Prostate gland (tissue), 2 donors: ENCODE measurements at regions not wholly inside any gene's neighbourhood (a gene's known extent, or its start where the extent isn't known, plus 50 kb on each side); places are given as distances from the start of the nearest gene placed in this dataset.
"Not testable (repeated sequence)": the region's sequence is repeated elsewhere in the genome, so short reads cannot be mapped to it uniquely, and the experiment has no call there.

Source experiments
- DNase-seq: peaks from one replicate; pipeline ENCODE4 v3.0.0-alpha.2; 2019; ENCODE audit warnings: low spot score
- H3K27ac ChIP-seq, 2 donors: fragments of 200-600 bp; sonication (generic); 2 replicates each; pipeline ENCODE4 v1.5.1; 2017 to 2019
- H3K27me3 ChIP-seq: fragments of 200-600 bp; sonication (generic); replicated peaks from 2 replicates; pipeline ENCODE4 v1.5.1; 2019; ENCODE audit not compliant: insufficient read depth
- H3K36me3 ChIP-seq, 2 donors: fragments of 200-600 bp; sonication (generic); 1 replicate in 1 of 2; 2 replicates in 1 of 2; pipeline versions ENCODE4 v1.5.1 to v1.8.1; 2017 to 2019
- H3K4me1 ChIP-seq: fragments of 200-600 bp; sonication (generic); replicated peaks from 2 replicates; pipeline ENCODE4 v1.5.1; 2019
- H3K4me3 ChIP-seq, 2 donors: fragments of 200-600 bp; sonication (generic); 2 replicates each; pipeline ENCODE4 v1.5.1; 2017 to 2019
- H3K9me3 ChIP-seq: fragments of 200-600 bp; sonication (generic); 2 replicates; pipeline ENCODE4 v1.5.1; 2017
- POLR2A ChIP-seq: fragments of 450-650 bp; IDR thresholded peaks from one replicate; pipeline ENCODE4 v1.6.1; 2016; ENCODE audit warnings: antibody characterized with exemption, mild to moderate bottlenecking
- WGBS: methylation state at CpG from one replicate; pipeline ENCODE4 v1.1.5; 2018; 5-methylcytosine and 5-hydroxymethylcytosine counted together
- intact Hi-C: fragments of 100-400 bp; cut with DNase I; formaldehyde crosslinking; loops from one replicate; pipeline ENCODE4 v1.14.2; 2022

DNA sequence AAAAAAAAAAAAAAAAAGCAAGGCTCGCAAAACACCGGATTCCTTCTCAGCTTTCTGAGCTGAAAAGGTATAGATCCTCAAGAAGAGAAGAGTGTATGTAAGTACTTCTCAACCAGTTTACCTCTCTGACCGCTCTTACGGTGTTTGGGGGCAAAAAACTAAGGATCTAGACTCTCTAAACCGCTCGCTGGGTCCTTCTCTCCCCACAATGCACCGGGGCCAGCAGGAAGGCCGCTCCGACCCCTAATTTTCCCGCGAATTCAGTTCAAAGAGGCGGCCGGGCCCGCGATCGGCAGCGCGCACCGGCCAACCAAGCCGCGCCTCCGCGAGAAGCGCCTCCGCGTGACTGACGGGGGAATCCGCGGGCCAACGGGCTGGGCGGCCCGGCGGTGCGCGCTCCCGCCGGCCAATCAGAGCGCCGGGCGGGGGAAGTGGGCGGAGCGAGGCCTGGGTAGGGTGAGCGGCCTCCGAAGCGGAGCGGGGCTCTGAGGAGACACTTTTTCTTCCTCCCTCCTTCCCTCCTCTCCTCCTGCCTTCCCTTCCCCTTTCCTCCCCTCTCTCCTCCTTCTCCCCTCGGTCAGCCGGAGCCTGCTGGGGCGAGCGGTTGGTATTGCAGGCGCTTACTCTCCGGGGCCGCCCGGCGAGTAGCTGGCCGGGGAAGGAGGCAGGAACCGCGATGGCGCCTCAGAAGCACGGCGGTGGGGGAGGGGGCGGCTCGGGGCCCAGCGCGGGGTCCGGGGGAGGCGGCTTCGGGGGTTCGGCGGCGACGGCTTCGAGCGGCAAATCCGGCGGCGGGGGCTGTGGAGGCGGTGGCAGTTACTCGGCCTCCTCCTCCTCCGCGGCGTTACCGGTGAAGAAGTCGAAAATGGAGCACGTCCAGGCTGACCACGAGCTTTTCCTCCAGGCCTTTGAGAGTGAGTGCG is 93.0 kb downstream of the CRLF3 start:
- peak; percentile 81 for DNase-seq
- Histone ChIP-seq H3K4me3 (peak overlapping the region; percentile 83 to 90), H3K27ac (peak overlapping the region; percentile 89 to 93)
- H3K27me3 ChIP-seq, intact Hi-C loops, H3K36me3 ChIP-seq, H3K4me1 ChIP-seq, H3K9me3 ChIP-seq: not testable (repeated sequence)
- TF ChIP-seq POLR2A: peak; percentile 81
- WGBS: under 1% methylated on average over 63 of the region's 87 CpGs

DNA sequence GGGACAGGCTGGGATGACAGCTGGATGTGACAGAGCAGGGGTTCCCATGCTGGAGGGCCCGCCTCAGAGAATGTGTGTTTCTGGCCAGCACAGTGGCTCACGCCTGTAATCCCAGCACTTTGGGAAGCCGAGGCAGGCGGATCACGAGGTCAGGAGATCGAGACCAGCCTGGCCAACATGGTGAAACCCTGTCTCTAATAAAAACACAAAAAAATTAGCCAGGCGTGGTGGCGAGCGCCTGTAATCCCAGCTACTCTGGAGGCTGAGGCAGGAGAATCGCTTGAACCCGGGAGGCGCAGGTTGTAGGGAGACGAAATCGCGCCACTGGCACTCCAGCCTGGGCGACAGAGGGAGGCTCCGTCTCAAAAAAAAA is 93.7 kb downstream of the CRLF3 start:
- intact Hi-C loops, H3K27me3 ChIP-seq, H3K36me3 ChIP-seq, H3K4me1 ChIP-seq, H3K9me3 ChIP-seq, DNase-seq: not testable (repeated sequence)
- WGBS: 35% methylated on average over 17 of the region's 17 CpGs
- H3K4me3 ChIP-seq: peak overlapping the region; percentile 83 to 90
- peak overlapping the region; percentile 89 to 93 for H3K27ac ChIP-seq

- H3K4me1 ChIP-seq, H3K27me3 ChIP-seq, intact Hi-C loops, H3K36me3 ChIP-seq, H3K9me3 ChIP-seq, H3K4me3 ChIP-seq, H3K27ac ChIP-seq, DNase-seq: not testable (repeated sequence)
- WGBS: 99% methylated on average over 8 of the region's 8 CpGs
Observed at GRCh38 chr17:30730171-30730836, 94.2 kb downstream of the CRLF3 start.

DNA sequence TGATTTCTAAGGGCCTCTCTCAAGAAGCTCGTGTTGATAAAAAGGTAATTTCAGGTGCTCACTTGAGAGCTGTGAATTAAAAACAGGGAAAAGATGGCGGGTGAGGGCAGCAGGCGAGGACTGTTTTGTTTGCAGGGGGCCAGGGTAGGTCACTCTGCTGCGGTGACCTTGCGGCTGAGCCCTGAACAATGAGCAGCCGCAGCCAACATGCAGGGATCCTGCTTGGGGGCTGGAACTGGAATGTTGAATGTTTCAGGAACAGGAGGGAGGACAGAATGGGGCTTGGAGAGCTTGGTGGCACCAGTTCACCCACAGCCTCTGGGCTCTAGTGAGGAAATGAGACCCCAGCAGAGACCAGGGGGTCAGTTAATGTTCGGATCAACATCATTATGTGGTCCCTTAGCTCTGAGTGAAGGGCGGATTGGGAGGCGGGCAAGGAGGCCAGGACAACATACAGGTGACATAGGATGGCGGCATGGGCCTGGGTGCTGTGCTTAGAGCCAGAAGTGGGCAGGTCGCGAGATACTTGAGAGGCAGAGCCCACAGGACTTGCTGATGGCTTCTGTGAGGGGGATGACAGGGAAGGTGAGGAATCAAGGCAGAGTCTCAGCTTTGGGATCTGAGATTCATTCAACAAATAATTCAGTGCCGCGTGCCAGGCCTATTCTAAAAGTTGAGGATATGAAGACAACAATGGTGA is 94.9 kb downstream of the CRLF3 start:
- H3K4me1 ChIP-seq, H3K4me3 ChIP-seq, H3K27ac ChIP-seq, H3K9me3 ChIP-seq, DNase-seq, intact Hi-C loops, H3K36me3 ChIP-seq, H3K27me3 ChIP-seq: not testable (repeated sequence)
- WGBS: 88% methylated on average over 14 of the region's 14 CpGs

DNA sequence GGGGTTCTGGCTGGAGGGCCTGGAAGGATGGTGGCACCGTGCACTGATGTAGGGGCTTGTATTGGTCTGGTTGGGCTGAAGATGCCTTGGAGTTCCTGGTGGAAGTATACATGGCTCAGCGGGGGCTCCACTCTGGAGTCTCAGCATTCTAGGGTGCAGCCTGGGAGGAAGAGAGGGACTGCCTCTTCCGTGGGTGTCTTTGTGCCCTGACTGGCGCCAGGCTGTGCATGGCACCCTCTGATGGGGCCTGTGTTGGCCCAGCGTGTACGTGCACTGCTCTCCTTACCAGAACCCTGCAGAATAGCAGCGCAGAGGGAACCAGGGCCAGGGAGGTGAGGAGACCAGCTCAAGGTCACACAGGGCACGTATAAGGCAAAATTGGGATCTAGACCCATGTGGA is 97.0 kb downstream of the CRLF3 start:
- WGBS: 95% methylated on average over 8 of the region's 8 CpGs
- intact Hi-C loops, H3K27ac ChIP-seq, DNase-seq, H3K36me3 ChIP-seq, H3K4me1 ChIP-seq, H3K27me3 ChIP-seq, H3K4me3 ChIP-seq, H3K9me3 ChIP-seq: not testable (repeated sequence)

DNA sequence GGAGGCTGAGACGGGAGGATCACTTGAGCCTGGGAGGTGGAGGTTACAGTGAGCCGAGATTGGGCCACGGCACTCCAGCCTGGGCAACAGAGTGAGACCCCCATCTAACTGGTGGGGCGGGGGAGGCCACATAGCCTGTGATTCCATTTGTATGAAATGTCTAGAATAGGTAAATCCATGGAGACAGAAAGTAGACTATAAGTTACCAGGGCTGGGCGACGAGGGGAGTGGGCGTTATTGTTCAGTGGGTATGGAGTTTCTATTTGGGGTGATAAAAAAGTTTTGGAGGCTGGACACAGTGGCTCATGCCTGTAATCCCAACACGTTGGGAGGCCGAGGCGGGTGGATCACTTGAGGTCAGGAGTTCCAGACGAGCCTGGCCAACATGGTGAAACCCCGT is 97.8 kb downstream of the CRLF3 start:
- H3K27ac ChIP-seq, intact Hi-C loops, H3K4me1 ChIP-seq, DNase-seq, H3K9me3 ChIP-seq, H3K36me3 ChIP-seq, H3K27me3 ChIP-seq, H3K4me3 ChIP-seq: not testable (repeated sequence)
- WGBS: 92% methylated on average over 12 of the region's 12 CpGs

DNA sequence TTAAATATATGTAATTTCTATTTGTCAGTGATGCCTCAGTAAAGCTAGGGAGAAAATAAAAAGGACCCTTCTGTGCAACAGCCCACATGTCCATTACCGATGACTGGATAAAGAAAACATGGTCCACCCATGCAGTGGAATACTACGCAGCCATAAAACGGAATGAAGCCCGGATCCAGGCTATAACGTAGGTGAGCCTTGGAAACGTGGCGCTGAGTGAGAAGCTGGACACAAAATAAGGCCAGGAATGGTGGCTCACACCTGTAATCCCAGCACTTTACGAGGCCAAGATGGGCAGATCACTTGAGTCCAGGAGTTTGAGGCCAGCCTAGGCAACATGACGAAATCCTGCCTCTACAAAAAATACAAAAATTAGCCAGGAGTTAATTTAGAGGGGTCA is 98.2 kb downstream of the CRLF3 start:
- H3K9me3 ChIP-seq, H3K27me3 ChIP-seq, intact Hi-C loops, H3K4me3 ChIP-seq, H3K36me3 ChIP-seq, H3K27ac ChIP-seq, H3K4me1 ChIP-seq, DNase-seq: not testable (repeated sequence)
- 97% methylated on average over 9 of the region's 9 CpGs for WGBS

DNA sequence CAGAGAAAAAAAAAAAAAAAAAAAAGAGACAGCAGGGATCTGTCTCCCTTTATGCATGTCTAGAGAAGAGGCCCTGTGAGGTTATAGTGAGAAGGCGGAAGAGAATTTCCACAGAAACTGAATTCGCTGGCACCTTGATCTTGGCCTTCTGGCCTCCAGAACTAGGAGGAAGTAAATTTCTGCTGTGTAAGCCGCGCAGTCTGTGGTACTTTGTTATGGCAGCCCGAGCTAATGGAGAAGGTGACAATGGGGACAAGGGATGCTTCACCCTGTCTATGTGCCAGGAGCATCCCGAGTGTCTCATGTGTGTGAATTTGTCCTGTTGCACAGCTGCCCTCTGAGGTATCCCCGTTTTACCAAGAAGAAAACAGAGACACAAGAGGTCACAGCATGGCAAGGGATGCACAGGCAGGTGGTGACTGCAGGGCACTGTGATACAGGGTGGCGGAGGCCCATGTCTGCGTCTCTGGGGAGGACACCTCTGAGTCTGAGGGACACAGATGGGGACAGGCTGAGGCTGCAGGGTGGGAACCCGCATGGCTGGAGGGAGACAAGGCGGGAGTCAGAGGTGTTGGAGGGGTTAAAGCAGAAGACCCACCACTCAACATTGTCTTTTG is 100.3 kb downstream of the CRLF3 start:
- H3K4me1 ChIP-seq, H3K4me3 ChIP-seq, H3K27ac ChIP-seq, H3K9me3 ChIP-seq, H3K36me3 ChIP-seq, H3K27me3 ChIP-seq, intact Hi-C loops, DNase-seq: not testable (repeated sequence)
- 90% methylated on average over 11 of the region's 11 CpGs for WGBS

DNA sequence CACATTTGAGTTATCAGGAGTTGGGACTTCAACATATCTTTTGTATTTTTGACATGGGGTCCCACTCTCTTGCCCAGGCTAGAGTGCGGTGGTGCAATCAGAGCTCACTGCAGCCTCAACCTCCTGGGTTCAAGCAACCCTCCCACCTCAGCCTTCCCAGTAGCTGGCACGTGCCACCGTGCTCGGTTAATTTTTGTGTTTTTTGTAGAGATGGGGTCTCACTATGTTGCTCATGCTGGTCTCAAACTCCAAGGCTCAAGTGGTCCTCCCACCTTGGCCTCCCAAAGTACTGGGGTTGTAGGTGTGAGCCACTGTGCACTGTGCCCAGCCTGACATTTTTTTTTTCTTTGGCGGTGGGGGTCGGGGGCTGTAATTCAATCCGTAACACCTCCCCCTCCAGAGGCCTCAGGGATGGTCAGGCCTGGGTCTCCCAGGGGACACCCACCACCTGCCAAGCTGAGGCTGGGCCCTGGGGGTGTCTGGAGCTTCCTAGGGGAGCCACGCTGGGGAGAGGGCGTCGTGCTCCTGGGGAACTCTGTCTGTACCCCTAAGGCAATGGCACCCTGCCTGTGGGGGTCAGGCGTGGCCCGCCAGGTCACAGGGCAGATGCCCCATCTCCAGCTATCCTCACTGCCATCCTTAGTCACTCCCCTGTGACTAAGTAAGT is 102.2 kb downstream of the CRLF3 start:
- intact Hi-C loops, DNase-seq, H3K9me3 ChIP-seq, H3K4me1 ChIP-seq, H3K36me3 ChIP-seq, H3K27ac ChIP-seq, H3K27me3 ChIP-seq, H3K4me3 ChIP-seq: not testable (repeated sequence)
- 89% methylated on average over 12 of the region's 12 CpGs for WGBS

DNA sequence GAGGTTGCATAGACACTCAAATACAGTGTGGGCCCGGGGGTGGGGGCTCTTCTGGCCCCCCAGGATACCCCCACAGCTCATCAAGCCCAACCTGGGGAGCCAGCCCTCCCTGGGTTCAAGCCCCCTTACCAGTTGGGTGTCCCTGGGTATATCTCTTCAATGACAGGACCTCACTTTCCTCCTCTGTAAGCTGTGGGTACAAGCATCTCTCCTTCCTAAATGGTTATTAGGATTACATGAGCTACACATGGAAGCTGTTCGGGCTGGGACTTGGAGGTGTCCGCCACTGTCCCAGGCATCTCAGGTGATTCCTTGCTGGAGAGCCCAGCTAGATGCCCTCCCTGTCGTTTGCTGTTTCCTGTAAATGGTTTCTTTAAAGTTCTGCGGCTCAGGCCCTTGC is 103.5 kb downstream of the CRLF3 start:
- 86% methylated on average over 5 of the region's 5 CpGs for WGBS
- H3K27ac ChIP-seq, H3K4me1 ChIP-seq, H3K4me3 ChIP-seq, H3K27me3 ChIP-seq, H3K36me3 ChIP-seq, H3K9me3 ChIP-seq, intact Hi-C loops, DNase-seq: not testable (repeated sequence)
